HEK293 (cell line): ENCODE measurements at regions not wholly inside any gene's neighbourhood (a gene's known extent, or its start where the extent isn't known, plus 50 kb on each side); places are given as distances from the start of the nearest gene placed in this dataset.

Experiments used
- CTCF ChIA-PET: fragments of 350-600 bp; formaldehyde crosslinking; extraction: SDS; loops from one replicate; lab custom pipeline; 2021; ENCODE audit warnings: antibody characterized with exemption; lab: Yijun Ruan, JAX
- POLR2A ChIA-PET: fragments of 300-600 bp; formaldehyde crosslinking; extraction: SDS; loops from one replicate; lab custom pipeline; 2020; ENCODE audit warnings: antibody characterized with exemption, inconsistent platforms; lab: Yijun Ruan, JAX
- H3K27ac ChIP-seq: fragments of 200-500 bp; sonication (Bioruptor generic); 2 replicates; pipeline ENCODE4 v1.5.1; 2014; ENCODE audit warnings: low read depth, low read length, control low read depth, inconsistent platforms; ENCODE audit errors: extremely low read depth
- H3K36me3 ChIP-seq, 2 experiments: fragments of 200-500 bp in 1 of 2; sonication (Bioruptor generic) in 1 of 2; 1 replicate in 1 of 2; 2 replicates in 1 of 2; pipeline ENCODE4 v1.5.1; 2014 to 2017; ENCODE audit warnings: inconsistent platforms in 2 of 2, low read length in 2 of 2; ENCODE audit not compliant: control insufficient read depth in 2 of 2, insufficient read depth in 1 of 2
- H3K4me1 ChIP-seq: fragments of 200-500 bp; sonication (Bioruptor generic); 2 replicates; pipeline ENCODE4 v1.5.1; 2014; ENCODE audit warnings: mild to moderate bottlenecking, low read length, inconsistent platforms; ENCODE audit not compliant: control insufficient read depth, insufficient read depth
- H3K4me3 ChIP-seq: 2 replicates; pipeline ENCODE4 v1.5.1; 2011; ENCODE audit warnings: low read depth, mild to moderate bottlenecking, control low read depth, low read length, moderate library complexity
- H3K9me3 ChIP-seq: fragments of 200-500 bp; sonication (Bioruptor generic); 2 replicates; pipeline ENCODE4 v1.5.1; 2014; ENCODE audit warnings: low read depth, low read length, inconsistent platforms; ENCODE audit not compliant: control insufficient read depth, insufficient read depth
- RBAK ChIP-seq: fragments of 450-650 bp; formaldehyde crosslinking; IDR thresholded peaks from 2 replicates; pipeline ENCODE4 v1.5.1; 2016; ENCODE audit warnings: missing biosample characterization, missing genetic modification characterization
- REPIN1 ChIP-seq: fragments of 450-650 bp; formaldehyde crosslinking; IDR thresholded peaks from 2 replicates; pipeline ENCODE4 v1.5.1; 2017; ENCODE audit warnings: missing biosample characterization, missing genetic modification characterization, low read depth
- ZNF146 ChIP-seq: fragments of 450-650 bp; formaldehyde crosslinking; IDR thresholded peaks from 2 replicates; pipeline ENCODE4 v1.5.1; 2016; ENCODE audit warnings: missing biosample characterization, missing genetic modification characterization
- ZNF239 ChIP-seq: fragments of 450-650 bp; formaldehyde crosslinking; IDR thresholded peaks from 2 replicates; pipeline ENCODE4 v1.5.1; 2016; ENCODE audit warnings: missing biosample characterization, missing genetic modification characterization
- ZNF248 ChIP-seq: fragments of 450-650 bp; formaldehyde crosslinking; IDR thresholded peaks from 2 replicates; pipeline ENCODE4 v1.5.1; 2017; ENCODE audit warnings: missing biosample characterization, missing genetic modification characterization
- ZNF394 ChIP-seq: fragments of 450-650 bp; formaldehyde crosslinking; IDR thresholded peaks from 2 replicates; pipeline ENCODE4 v1.5.1; 2016; ENCODE audit warnings: missing biosample characterization, missing genetic modification characterization, mild to moderate bottlenecking, moderate library complexity, borderline replicate concordance
- ZNF521 ChIP-seq: fragments of 450-650 bp; formaldehyde crosslinking; IDR thresholded peaks from 2 replicates; pipeline ENCODE4 v1.5.1; 2017; ENCODE audit warnings: missing biosample characterization, mild to moderate bottlenecking, missing genetic modification characterization
- ZNF530 ChIP-seq: fragments of 450-650 bp; formaldehyde crosslinking; IDR thresholded peaks from 2 replicates; pipeline ENCODE4 v1.5.1; 2016; ENCODE audit warnings: low read depth, missing biosample characterization, missing genetic modification characterization
- ZNF560 ChIP-seq: fragments of 450-650 bp; formaldehyde crosslinking; IDR thresholded peaks from 2 replicates; pipeline ENCODE4 v1.5.1; 2017; ENCODE audit warnings: missing biosample characterization, missing genetic modification characterization, borderline replicate concordance
- ZNF571 ChIP-seq: fragments of 450-650 bp; formaldehyde crosslinking; IDR thresholded peaks from 2 replicates; pipeline ENCODE4 v1.5.0; 2017; ENCODE audit warnings: missing biosample characterization, missing genetic modification characterization
- ZNF777 ChIP-seq: fragments of 450-650 bp; formaldehyde crosslinking; IDR thresholded peaks from 2 replicates; pipeline ENCODE4 v1.5.1; 2017; ENCODE audit warnings: missing biosample characterization, missing genetic modification characterization, borderline replicate concordance
- ZNF791 ChIP-seq: fragments of 450-650 bp; formaldehyde crosslinking; IDR thresholded peaks from 2 replicates; pipeline ENCODE4 v1.5.1; 2016; ENCODE audit warnings: missing biosample characterization, missing genetic modification characterization
- TF ChIP-seq, protein P1 (sequence below): fragments of 450-650 bp; formaldehyde crosslinking; IDR thresholded peaks from 2 replicates; pipeline ENCODE4 v1.5.1; 2016; ENCODE audit warnings: missing biosample characterization, missing genetic modification characterization
- TF ChIP-seq, protein P2 (sequence below): fragments of 450-650 bp; formaldehyde crosslinking; IDR thresholded peaks from 2 replicates; pipeline ENCODE4 v1.5.1; 2016; ENCODE audit warnings: missing biosample characterization, missing genetic modification characterization
- TF ChIP-seq, protein P3 (sequence below): fragments of 450-650 bp; formaldehyde crosslinking; IDR thresholded peaks from 2 replicates; pipeline ENCODE4 v1.5.1; 2016; ENCODE audit warnings: missing biosample characterization, missing genetic modification characterization, borderline replicate concordance
- TF ChIP-seq, protein P4 (sequence below): fragments of 450-650 bp; formaldehyde crosslinking; IDR thresholded peaks from 2 replicates; pipeline ENCODE4 v1.5.1; 2016; ENCODE audit warnings: missing biosample characterization, missing genetic modification characterization

DNA sequence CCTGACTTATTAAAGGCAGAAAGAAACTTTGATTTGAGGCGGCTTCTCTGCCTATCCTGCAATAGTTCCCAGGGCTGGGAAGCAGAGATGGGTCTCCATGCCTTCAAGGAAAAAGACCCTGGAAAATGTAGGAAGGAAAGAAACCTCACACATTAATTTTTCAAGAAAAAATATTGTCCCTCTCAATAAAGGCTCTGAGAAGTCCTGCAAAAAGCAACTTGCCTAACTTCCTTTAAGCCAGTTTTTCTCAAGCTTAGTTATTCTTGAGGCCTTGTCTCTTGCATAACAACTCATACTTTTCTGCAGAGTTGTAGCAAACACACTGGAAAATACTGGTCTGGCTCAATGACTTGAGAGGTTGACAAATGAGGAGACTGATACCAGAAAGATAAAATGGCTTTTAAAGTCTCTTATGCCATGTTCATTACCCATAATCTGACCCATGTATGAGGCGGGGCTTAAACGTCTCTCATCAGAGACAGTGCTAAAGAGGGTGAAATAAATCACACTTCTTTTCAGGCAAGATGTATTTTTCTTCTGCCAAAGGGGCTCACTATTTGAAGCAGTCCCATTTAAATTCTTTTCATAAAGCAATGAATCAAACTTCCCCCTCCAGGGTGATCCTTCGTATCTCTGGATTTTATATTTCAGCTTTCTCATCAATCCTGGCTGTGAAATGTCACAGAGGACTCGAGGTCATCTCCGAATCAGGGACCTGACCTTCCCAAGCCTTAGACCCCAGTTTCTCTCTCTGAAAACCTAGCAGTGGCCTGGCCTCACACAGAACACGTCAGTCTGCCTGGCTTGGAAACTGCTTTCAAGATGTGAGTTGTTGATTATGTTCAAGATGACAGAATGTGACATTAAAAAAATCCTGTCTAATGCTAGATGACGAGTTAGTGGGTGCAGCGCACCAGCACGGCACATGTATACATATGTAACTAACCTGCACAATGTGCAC is 82.3 kb upstream of the KCNG1 start:
- H3K4me3 ChIP-seq: no peak overlapping the region
- H3K9me3 ChIP-seq: no peaks in the 10 kb centered on the region
- no peaks in the 10 kb centered on the region for H3K36me3 ChIP-seq
- H3K27ac ChIP-seq: no peak overlapping the region
- H3K4me1 ChIP-seq: no peaks in the 10 kb centered on the region
- POLR2A ChIA-PET: no interaction called here
- CTCF ChIA-PET: interaction anchor here (0.5 kb wide), 1 partner anchor 114 kb away, joined by 3 read pairs; no protein-coding TSS in a partner anchor
- TF ChIP-seq ZNF571 (no peak), ZNF239 (tag by site-specific recombination) (peak; percentile 94)
- TF ChIP-seq, protein P1, sequence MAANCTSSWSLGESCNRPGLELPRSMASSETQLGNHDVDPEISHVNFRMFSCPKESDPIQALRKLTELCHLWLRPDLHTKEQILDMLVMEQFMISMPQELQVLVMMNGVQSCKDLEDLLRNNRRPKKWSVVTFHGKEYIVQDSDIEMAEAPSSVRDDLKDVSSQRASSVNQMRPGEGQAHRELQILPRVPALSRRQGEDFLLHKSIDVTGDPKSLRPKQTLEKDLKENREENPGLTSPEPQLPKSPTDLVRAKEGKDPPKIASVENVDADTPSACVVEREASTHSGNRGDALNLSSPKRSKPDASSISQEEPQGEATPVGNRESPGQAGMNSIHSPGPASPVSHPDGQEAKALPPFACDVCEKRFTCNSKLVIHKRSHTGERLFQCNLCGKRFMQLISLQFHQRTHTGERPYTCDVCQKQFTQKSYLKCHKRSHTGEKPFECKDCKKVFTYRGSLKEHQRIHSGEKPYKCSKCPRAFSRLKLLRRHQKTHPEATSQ (tag by site-specific recombination): no peak

DNA sequence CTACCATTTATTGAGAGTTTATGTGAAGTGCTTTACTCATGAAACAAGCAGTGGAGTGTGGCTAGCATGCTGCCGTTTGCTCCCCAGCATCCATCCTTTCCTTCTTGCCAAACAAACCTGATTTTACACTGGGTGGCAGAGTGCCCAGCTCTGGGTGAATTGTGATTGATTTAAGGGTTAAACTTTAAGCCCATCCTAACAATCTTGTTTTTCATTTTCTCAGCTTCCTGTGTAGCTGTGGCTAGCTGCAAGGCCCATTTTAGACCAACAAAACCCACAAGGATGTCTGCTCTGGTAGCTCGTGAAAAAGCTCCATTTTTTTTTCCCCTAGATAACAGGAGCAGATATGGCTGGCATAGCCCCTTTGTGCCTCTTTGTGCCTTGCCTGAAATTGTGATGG is 77.7 kb upstream of the KCNG1 start:
- Histone ChIP-seq H3K4me1 (no peaks in the 10 kb centered on the region), H3K36me3 (no peaks in the 10 kb centered on the region), H3K4me3 (no peak overlapping the region), H3K9me3 (no peaks in the 10 kb centered on the region), H3K27ac (no peak overlapping the region)
- ChIA-PET POLR2A (no interaction called here), CTCF (no interaction called here)
- no peak for TF ChIP-seq ZNF248
- TF ChIP-seq ZNF777 (tag by site-specific recombination): no peak
- no peak for TF ChIP-seq REPIN1
- no peak for TF ChIP-seq ZNF394
- TF ChIP-seq, protein P2, sequence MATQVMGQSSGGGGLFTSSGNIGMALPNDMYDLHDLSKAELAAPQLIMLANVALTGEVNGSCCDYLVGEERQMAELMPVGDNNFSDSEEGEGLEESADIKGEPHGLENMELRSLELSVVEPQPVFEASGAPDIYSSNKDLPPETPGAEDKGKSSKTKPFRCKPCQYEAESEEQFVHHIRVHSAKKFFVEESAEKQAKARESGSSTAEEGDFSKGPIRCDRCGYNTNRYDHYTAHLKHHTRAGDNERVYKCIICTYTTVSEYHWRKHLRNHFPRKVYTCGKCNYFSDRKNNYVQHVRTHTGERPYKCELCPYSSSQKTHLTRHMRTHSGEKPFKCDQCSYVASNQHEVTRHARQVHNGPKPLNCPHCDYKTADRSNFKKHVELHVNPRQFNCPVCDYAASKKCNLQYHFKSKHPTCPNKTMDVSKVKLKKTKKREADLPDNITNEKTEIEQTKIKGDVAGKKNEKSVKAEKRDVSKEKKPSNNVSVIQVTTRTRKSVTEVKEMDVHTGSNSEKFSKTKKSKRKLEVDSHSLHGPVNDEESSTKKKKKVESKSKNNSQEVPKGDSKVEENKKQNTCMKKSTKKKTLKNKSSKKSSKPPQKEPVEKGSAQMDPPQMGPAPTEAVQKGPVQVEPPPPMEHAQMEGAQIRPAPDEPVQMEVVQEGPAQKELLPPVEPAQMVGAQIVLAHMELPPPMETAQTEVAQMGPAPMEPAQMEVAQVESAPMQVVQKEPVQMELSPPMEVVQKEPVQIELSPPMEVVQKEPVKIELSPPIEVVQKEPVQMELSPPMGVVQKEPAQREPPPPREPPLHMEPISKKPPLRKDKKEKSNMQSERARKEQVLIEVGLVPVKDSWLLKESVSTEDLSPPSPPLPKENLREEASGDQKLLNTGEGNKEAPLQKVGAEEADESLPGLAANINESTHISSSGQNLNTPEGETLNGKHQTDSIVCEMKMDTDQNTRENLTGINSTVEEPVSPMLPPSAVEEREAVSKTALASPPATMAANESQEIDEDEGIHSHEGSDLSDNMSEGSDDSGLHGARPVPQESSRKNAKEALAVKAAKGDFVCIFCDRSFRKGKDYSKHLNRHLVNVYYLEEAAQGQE: no peak
- TF ChIP-seq RBAK: no peak
- TF ChIP-seq ZNF530 (tag by site-specific recombination): no peak
- TF ChIP-seq, protein P3, sequence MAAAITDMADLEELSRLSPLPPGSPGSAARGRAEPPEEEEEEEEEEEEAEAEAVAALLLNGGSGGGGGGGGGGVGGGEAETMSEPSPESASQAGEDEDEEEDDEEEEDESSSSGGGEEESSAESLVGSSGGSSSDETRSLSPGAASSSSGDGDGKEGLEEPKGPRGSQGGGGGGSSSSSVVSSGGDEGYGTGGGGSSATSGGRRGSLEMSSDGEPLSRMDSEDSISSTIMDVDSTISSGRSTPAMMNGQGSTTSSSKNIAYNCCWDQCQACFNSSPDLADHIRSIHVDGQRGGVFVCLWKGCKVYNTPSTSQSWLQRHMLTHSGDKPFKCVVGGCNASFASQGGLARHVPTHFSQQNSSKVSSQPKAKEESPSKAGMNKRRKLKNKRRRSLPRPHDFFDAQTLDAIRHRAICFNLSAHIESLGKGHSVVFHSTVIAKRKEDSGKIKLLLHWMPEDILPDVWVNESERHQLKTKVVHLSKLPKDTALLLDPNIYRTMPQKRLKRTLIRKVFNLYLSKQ (tag by site-specific recombination): no peak
- no peak for TF ChIP-seq ZNF521 (tag by site-specific recombination)
- no peak for TF ChIP-seq ZNF560 (tag by site-specific recombination)
- no peak for TF ChIP-seq ZNF791 (tag by site-specific recombination)
- no peak for TF ChIP-seq ZNF146 (tag by site-specific recombination)
- TF ChIP-seq, protein P4, sequence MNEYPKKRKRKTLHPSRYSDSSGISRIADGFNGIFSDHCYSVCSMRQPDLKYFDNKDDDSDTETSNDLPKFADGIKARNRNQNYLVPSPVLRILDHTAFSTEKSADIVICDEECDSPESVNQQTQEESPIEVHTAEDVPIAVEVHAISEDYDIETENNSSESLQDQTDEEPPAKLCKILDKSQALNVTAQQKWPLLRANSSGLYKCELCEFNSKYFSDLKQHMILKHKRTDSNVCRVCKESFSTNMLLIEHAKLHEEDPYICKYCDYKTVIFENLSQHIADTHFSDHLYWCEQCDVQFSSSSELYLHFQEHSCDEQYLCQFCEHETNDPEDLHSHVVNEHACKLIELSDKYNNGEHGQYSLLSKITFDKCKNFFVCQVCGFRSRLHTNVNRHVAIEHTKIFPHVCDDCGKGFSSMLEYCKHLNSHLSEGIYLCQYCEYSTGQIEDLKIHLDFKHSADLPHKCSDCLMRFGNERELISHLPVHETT (tag by site-specific recombination): no peak
